Muscle of back (tissue), 3 donors: ENCODE measurements at regions not wholly inside any gene's neighbourhood (a gene's known extent, or its start where the extent isn't known, plus 50 kb on each side); places are given as distances from the start of the nearest gene placed in this dataset.
A peak's percentile ranks its signal among the peaks of the same experiment; 100 is the strongest.

Experiments
- DNase-seq, 3 donors: peaks; one replicate each; pipeline versions ENCODE4 v3.0.0 to v3.0.0-alpha.2; 2013

- no peak for DNase-seq
Measured at GRCh38 chr9:16307626-16308195, 562.8 kb downstream of the BNC2 start.

- peak in 1 of 3 donors; percentile 42 for DNase-seq
Measured at GRCh38 chr9:16308645-16309044, 561.8 kb downstream of the BNC2 start.

- no peak for DNase-seq
Measured at GRCh38 chr9:16309082-16309468, 561.4 kb downstream of the BNC2 start.

- peak; percentile 69 to 95 (median 89) for DNase-seq
Measured at GRCh38 chr9:16309469-16310271, 560.8 kb downstream of the BNC2 start.

GRCh38 chr9:16310278-16311110, 560.0 kb downstream of the BNC2 start:
- peak; percentile 35 to 87 (median 63) for DNase-seq

DNA sequence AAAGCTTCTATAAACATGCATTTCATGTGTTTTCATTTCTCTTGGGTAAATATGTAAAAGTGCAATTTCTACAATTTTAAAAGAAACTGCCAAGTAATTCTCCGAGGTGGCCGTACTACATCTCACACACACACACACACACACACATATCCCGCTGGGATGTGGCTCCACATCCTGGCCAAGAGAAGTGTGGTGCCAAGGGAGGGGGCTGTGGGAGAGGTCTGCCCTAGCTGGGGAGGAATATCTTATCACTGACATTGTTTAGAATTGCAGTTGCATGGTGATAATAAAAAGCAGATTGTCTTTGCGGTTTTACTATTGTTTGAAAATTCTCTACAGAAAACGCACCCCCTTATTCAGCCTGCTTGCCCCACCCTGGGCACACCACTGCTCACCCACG, 558.4 kb downstream of the BNC2 start:
- DNase-seq, result peak in 1 of 3 donors; percentile 53

DNA sequence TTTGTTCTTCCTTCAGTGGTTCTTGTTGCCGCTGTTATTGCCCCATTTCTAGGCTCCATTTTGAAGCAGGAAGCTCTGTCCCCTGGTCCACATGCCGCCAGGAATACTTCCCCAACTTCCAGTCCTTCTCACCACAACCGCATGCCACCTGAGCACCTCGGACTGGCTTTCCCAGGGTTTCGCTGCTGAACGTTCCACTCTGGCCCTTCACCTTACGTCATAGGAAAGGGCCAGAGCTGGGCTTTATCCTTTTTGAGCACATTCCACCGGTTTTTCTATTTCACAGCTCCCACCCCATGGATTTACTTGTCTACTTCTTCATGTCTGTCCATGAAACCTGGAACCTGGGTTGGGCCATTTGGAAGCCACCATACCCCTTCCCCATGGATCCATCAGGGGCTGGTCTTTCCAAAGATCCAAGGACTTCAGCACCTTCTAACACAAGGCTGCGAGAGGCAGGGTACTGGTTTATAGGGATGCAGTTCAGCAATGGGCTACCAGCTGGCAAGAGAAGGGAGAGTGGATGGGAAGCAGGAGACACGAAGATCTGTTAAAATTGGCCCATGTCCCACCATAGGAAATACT, 557.4 kb downstream of the BNC2 start:
- no peak for DNase-seq

- no peak for DNase-seq
Measured at GRCh38 chr9:16314476-16314875, 556.0 kb downstream of the BNC2 start.

DNA sequence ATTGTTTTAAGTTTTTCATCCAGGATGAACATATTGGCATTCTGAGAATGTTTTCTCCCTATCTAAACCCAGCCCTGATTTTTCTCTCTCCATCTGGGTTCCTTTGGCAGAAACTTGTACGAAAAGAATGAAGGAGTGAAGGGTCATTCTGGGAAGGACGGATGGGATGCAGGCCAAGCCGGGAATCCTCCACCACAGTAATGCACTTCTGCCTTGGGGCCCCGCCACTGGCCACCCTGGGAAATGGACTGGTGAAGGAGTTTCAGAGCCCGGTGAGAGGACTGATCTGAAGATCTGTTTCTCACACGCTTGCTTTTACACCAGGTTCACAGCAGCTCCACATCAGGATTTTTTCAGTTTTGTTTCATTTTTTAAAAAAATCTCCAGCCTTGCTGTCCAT, 554.8 kb downstream of the BNC2 start:
- DNase-seq, result peak in 1 of 3 donors; percentile 57

- no peak for DNase-seq
Measured at GRCh38 chr9:16316456-16316855, 554.0 kb downstream of the BNC2 start.

GRCh38 chr9:16316911-16317817, 553.3 kb downstream of the BNC2 start:
- no peak for DNase-seq

DNA sequence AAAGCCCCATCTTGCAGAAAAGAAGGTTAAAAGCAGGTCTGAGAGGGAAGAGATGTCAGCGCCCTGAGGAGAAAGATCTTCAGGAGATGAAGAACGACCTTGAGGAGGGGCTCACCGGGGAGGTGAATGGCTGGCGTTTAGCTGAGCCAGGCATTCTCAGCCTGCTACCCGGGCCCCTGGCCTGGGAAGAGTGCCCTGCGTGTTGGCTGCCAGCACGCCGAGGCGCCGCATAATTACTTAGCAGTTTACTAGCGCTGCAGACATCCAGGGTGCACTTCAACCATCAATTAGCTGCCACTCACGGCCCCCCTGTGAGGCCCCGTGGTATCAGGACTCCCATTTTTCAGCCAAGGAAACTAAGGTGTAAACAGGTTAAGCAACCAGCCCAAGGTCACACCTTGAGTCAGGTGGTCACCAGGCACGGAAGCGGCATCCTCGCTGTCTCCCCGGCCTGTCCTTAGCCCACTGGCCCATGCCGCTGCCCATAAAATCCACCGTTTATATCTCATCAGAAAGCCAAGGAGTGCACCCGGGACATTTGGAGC, 551.9 kb downstream of the BNC2 start:
- no peak for DNase-seq

- DNase-seq, result no peak
Measured at GRCh38 chr9:16319646-16320045, 550.8 kb downstream of the BNC2 start.

- no peak for DNase-seq
Measured at GRCh38 chr9:16320338-16320902, 550.0 kb downstream of the BNC2 start.

- DNase-seq, result no peak
Measured at GRCh38 chr9:16321461-16322119, 548.9 kb downstream of the BNC2 start.

- no peak for DNase-seq
Measured at GRCh38 chr9:16322849-16323248, 547.6 kb downstream of the BNC2 start.

- no peak for DNase-seq
Measured at GRCh38 chr9:16325966-16326365, 544.5 kb downstream of the BNC2 start.

DNA sequence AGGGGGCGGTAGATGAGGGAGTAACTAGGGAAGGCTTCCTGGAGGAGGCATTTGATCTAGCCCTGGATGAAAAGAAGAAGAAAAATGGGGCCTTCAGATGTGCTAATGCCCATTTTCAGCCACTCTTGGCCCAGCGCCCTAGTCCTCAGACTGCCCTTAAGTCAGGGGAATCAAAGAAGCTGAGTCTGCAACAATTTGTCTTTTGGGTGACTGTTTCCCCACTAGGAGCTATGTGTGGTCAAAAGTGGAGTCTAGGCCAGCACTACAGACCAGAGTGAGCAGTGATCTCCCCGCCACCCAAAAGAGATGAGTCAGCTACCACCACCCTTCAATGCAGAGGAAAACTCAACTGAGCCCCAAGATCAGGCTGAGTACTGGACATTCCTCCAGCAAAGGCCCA, 542.1 kb downstream of the BNC2 start:
- DNase-seq, result no peak

- DNase-seq, result peak in 2 of 3 donors; percentile 47 to 82
Measured at GRCh38 chr9:16329671-16330113, 540.8 kb downstream of the BNC2 start.

DNA sequence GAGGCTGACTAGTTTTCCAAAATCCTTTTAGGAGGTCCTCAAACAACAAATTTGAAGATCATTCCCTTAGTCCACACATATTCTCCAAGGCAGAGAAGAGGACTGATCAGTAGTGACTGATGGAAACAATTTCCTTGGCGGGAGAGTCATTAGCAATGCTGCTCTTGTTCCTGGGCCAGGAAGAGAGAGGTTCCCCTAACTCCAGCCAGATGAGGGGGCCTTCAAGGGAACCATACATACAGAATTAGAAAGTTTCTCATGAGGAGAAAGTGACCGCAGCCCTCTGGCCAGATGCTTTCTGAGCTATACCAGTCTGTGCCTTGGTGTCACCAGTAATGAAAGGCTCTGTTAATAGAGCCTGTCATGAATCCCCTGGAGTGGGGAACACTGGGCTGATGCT, 539.4 kb downstream of the BNC2 start:
- peak in 1 of 3 donors; percentile 76 for DNase-seq
